Stimulated activated CD4-positive, alpha-beta T cell treated with anti-CD3 and anti-CD28 coated beads, Interleukin-12 subunit alpha, Interleukin-12 subunit beta, amount 100 ng/mL, for 24 hours (primary cell): ENCODE measurements at regions not wholly inside any gene's neighbourhood (a gene's known extent, or its start where the extent isn't known, plus 50 kb on each side); places are given as distances from the start of the nearest gene placed in this dataset.
"Not testable (repeated sequence)": the region's sequence is repeated elsewhere in the genome, so short reads cannot be mapped to it uniquely, and the experiment has no call there.

Experiments used
- DNase-seq, 2 experiments: peaks; one replicate each; pipeline ENCODE4 v3.0.0-alpha.2; 2020; ENCODE audit warnings: low read depth in 2 of 2

- no peak for DNase-seq
Observed at GRCh38 chr13:18949489-18949761, 232.2 kb downstream of the TUBA3C start.

DNA sequence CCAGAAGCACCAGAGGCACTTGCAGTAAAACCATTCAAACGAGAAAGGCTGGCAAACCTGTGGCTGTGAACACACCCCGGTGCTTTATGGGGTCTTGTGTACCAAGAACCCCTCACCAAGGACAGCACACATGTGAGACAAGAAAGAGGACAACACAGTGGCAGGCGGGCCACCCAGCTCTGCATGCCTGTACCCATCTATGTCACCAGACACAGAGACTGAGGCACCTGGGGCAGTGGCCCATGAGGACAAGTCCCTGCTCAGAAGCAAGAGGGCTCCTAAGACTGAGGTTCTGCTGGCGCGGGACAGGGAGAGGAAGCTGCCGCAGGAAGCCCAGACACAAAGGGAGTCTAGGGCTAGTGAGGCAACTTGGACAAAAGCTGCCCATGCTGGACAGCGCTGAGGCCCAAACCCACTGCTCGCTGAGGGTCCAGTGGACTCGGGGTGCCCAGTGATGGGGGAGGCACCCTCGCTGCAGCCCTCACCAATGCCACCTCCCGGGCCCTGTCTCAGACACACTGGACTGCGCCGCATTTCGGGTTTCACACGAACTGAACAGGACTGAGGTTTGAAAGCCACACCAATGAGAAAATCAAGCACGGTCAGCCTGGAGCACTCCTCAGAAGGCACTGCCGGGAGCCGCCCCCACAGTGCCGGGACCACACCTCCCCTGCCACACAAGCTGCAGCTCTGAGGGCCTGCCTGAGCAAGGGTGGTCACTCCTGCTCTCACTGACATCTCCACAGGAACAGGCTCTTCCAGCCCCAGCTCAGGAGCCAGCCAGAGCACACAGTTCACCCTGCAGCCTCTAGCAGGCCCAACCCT is 232.7 kb downstream of the TUBA3C start:
- no peak for DNase-seq

- DNase-seq: no peak
Observed at GRCh38 chr13:18948012-18948663, 233.5 kb downstream of the TUBA3C start.

- DNase-seq: no peak
Observed at GRCh38 chr13:18947376-18947977, 234.1 kb downstream of the TUBA3C start.

GRCh38 chr13:18946738-18947137 is 234.9 kb downstream of the TUBA3C start:
- no peak for DNase-seq

GRCh38 chr13:18944501-18945068 is 237.0 kb downstream of the TUBA3C start:
- no peak for DNase-seq

DNA sequence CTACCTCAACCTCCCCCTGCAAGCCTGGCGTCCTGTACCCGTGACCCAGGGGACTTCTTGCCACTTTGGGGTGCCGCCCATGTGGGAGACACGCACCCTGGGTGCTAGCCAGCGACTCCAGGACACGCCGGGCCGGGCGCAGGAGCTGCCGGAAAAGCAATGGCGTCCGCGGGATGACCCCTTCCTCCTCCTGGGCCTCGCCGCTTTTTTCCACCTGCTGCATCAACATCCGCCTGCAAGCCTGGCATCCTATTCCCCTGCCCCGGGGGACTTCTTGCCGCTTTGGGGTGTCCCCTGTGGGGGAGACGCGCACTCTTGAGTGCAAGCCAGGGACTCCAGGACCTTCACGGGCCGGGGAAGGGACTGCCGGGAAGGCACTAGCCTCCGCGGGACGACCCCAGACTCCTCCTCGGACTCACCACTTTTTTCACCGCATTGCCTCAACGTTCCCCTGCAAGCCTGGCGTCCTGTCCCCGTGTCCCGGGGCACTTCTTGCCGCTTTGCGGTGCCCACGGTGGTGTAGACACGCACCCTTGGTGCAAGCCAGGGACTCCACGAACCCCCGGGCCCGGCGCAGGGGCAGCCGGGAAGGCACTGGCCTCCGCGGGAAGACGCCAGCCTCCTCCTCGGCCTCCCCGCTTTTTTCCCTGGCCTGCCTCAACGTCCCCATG is 237.8 kb downstream of the TUBA3C start:
- no peak for DNase-seq

DNA sequence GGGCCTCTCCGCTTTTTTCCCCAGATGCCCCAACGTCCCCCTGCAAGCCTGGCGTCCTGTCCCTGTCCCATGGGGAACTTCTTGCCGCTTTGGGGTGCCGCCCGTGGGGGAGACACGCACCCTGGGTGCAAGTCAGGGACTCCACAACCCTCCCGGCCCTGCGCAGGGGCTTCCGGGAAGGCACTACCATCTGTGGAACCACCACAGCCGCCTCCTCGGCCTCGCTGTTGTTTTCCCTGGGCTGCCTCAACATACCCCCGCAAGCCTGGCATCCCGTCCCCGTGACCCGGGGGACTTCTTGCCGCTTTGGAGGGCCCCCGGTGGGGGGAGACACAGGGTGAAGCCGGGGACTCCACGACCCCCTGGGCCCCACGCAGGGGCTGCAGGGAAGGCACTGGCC is 238.4 kb downstream of the TUBA3C start:
- DNase-seq: no peak

DNA sequence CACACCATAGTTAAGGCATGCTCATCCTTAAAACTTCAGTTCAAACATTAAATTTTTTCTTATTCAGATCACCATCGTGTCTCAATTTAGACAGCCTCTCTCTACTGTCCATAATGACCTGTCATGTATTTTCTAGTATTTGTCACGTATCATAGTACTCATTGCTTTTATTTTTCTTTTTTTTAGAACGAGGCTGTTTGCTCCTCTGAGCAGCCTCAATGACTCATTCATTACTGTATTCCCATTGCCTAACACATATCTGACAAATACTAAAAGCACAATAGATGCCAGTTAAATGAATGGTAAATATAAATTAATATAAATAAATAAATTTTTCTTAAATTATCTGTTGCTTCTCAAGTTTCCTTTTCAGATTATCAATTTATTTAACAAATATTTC is 245.5 kb downstream of the TUBA3C start:
- DNase-seq: no peak

GRCh38 chr13:18921063-18921462 is 260.6 kb downstream of the TUBA3C start:
- DNase-seq: no peak

GRCh38 chr13:18905096-18905495 is 276.5 kb downstream of the TUBA3C start:
- not testable (repeated sequence) for DNase-seq

GRCh38 chr13:18895411-18895810 is 286.2 kb downstream of the TUBA3C start:
- not testable (repeated sequence) for DNase-seq

GRCh38 chr13:18891242-18891641 is 290.4 kb downstream of the TUBA3C start:
- DNase-seq: not testable (repeated sequence)

GRCh38 chr13:18874875-18875789 is 306.5 kb downstream of the TUBA3C start:
- DNase-seq: not testable (repeated sequence)

DNA sequence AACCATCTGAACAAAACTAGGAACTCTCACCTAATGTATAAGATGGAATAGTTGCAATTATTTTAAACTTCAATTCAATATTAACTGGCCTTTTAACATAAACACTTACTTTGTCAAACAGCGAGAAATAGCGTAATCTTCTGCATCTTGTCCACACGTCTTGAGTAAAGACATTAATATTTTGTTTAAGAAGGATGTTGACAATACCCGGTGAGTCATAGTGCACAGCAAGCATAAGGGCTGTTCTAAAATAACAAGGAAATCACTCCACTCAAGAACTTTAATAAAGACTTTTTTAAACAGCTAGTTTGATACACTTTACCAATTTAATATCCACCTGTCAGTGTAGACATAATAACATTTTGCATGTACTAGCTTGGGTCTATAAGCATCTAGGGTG is 311.1 kb downstream of the TUBA3C start:
- DNase-seq: not testable (repeated sequence)

- not testable (repeated sequence) for DNase-seq
Observed at GRCh38 chr13:18869365-18869764, 312.3 kb downstream of the TUBA3C start.

DNA sequence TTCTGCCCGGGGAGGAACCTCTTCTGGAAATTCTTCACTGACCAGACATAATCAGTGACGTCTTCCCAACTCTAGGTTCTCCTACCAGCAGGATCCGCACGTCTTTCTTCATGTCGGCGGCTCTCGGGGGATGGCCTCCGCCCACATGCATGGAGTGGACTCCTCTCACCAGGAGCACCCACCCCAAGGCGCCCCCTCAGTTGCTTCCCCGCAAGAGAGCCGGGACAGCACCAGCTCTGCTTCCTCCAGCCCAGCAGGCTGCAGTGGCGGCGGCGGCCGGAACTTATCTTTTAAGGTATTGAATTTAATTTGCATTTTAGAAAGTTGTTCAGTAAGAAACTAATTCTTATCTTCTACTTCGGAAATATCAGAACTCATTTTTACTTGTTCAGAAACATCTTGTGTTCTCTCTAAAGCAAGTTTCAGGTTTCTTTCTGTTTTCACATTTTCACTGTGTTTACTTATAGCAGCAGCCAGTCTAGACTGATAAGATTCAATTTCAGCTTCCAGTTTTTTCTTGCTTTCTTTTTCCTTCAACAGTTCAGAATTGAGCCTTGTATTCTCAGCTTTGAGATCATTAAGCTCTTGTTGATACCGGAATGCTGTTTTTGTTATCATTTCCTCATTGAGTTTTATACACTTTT is 343.5 kb downstream of the TUBA3C start:
- not testable (repeated sequence) for DNase-seq

DNA sequence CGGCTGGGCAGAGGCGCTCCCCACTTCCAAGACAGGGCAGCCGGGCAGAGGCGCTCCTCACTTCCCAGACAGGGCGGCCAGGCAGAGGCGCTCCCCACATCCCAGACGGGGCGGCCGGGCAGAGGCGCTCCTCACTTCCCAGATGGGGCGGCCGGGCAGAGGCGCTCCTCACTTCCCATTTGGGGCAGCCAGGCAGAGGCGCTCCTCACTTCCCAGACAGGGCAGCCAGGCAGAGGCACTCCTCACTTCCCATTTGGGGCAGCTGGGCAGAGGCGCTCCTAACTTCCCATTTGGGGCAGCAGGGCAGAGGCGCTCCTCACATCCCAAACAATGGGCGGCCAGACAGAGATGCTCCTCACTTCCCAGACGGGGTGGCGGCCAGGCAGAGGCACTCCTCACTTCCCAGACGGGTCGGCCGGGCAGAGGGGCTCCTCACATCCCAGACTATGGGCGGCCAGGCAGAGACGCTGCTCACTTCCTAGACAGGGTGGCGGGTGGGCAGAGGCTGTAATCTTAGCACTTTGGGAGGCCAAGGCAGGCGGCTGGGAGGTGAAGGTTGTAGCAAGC is 344.4 kb downstream of the TUBA3C start:
- DNase-seq: not testable (repeated sequence)

GRCh38 chr13:18836371-18837178 is 345.0 kb downstream of the TUBA3C start:
- not testable (repeated sequence) for DNase-seq
